ENCODE measurements at regions not wholly inside any gene's neighbourhood (a gene's known extent, or its start where the extent isn't known, plus 50 kb on each side); places are given as distances from the start of the nearest gene placed in this dataset.

DNA sequence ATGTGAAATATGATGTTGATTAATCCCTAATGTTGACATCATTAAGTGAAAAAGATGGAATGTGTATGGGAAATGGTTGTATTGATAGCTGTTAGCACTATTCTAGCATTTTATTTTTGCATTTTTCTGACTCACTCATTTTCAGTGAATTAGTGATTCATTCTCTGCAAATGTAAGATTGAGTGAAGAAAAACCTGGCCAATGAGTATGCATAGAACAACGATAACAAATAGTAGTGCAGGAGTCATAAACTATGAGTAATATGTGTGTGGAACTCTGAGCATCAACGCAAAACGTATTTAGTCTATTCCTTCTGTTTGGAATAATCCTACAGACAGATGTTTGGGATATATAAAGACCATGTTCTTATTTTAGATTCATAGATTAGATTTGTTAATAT, 76.3 kb upstream of the RTL1 start:
- TF ChIP-seq, protein P1, sequence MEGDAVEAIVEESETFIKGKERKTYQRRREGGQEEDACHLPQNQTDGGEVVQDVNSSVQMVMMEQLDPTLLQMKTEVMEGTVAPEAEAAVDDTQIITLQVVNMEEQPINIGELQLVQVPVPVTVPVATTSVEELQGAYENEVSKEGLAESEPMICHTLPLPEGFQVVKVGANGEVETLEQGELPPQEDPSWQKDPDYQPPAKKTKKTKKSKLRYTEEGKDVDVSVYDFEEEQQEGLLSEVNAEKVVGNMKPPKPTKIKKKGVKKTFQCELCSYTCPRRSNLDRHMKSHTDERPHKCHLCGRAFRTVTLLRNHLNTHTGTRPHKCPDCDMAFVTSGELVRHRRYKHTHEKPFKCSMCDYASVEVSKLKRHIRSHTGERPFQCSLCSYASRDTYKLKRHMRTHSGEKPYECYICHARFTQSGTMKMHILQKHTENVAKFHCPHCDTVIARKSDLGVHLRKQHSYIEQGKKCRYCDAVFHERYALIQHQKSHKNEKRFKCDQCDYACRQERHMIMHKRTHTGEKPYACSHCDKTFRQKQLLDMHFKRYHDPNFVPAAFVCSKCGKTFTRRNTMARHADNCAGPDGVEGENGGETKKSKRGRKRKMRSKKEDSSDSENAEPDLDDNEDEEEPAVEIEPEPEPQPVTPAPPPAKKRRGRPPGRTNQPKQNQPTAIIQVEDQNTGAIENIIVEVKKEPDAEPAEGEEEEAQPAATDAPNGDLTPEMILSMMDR (conservative IDR thresholded peaks at IDR 0.05; ENCODE audit: low read depth, low read length), result no peak
- H3K79me2 ChIP-seq (ENCODE audit: insufficient read depth, low read depth), result no peaks in the 10 kb centered on the region
- no peaks in the 10 kb centered on the region for H3K36me3 ChIP-seq (ENCODE audit: insufficient read depth)
- no peak overlapping the region for H3K4me3 ChIP-seq (IDR thresholded peaks at IDR 0.05; ENCODE audit: insufficient read depth, low read depth, low read length)
- no peaks in the 10 kb centered on the region for H4K20me1 ChIP-seq (ENCODE audit: insufficient read depth)
- no peak overlapping the region for H3K27ac ChIP-seq
- H3K27me3 ChIP-seq (ENCODE audit: insufficient read depth, low read depth), result no peaks in the 10 kb centered on the region
- H2AFZ ChIP-seq (ENCODE audit: low read depth), result no peak overlapping the region
- H3K9ac ChIP-seq, result no peak overlapping the region
- no peaks in the 10 kb centered on the region for H3K4me1 ChIP-seq (ENCODE audit: low read depth, poor library complexity, severe bottlenecking)
- no peak overlapping the region for H3K4me2 ChIP-seq

DNA sequence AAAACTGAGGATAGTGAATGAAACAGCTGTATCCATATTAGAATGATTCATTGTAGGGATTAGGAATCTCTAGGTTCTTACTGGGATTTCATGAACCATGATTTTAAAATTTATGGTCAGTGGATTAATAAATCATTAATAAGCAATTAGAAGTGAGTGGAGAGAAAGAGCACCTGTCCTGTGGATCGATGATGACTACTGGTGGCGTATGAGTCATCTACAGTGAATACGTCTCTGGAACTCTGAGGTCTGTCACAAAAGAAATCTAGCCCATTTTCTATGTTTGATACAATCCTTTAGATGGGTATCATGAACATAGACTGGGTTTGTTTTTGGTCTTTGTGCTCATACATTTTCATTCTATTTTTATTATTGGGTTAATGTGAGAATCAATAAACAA, 77.3 kb upstream of the RTL1 start:
- no peaks in the 10 kb centered on the region for H3K79me2 ChIP-seq (ENCODE audit: insufficient read depth, low read depth)
- H3K36me3 ChIP-seq (ENCODE audit: insufficient read depth), result no peaks in the 10 kb centered on the region
- no peak overlapping the region for H3K27ac ChIP-seq
- no peaks in the 10 kb centered on the region for H3K4me1 ChIP-seq (ENCODE audit: low read depth, poor library complexity, severe bottlenecking)
- no peaks in the 10 kb centered on the region for H4K20me1 ChIP-seq (ENCODE audit: insufficient read depth)
- TF ChIP-seq, protein P1 (conservative IDR thresholded peaks at IDR 0.05; ENCODE audit: low read depth, low read length), result no peak
- no peak overlapping the region for H2AFZ ChIP-seq (ENCODE audit: low read depth)
- no peak overlapping the region for H3K9ac ChIP-seq
- H3K4me3 ChIP-seq (IDR thresholded peaks at IDR 0.05; ENCODE audit: insufficient read depth, low read depth, low read length), result no peak overlapping the region
- H3K27me3 ChIP-seq (ENCODE audit: insufficient read depth, low read depth), result no peaks in the 10 kb centered on the region
- H3K4me2 ChIP-seq, result no peak overlapping the region

DNA sequence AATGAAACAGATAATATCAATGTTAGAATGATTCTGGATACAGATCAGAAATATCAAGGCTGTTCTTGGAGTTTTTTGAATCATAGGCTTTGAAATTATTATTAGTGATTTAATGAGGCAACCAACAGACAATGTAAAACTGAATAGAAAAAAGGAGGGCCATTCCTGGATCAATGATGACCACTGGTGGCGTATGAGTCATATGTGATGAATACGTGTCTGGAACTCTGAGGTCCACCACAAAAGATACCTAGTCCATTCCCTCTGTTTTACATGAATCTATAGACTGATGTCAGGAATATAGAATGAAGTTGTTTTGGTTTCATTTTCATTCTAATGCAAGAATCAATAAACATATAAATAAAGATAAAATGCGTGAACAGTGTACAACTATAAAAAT, 78.3 kb upstream of the RTL1 start:
- Histone ChIP-seq H3K4me1 (ENCODE audit: low read depth, poor library complexity, severe bottlenecking) (no peaks in the 10 kb centered on the region), H3K27ac (no peak overlapping the region), H3K4me2 (no peak overlapping the region), H3K9ac (no peak overlapping the region), H3K36me3 (ENCODE audit: insufficient read depth) (no peaks in the 10 kb centered on the region), H2AFZ (ENCODE audit: low read depth) (no peak overlapping the region), H4K20me1 (ENCODE audit: insufficient read depth) (no peaks in the 10 kb centered on the region), H3K27me3 (ENCODE audit: insufficient read depth, low read depth) (no peaks in the 10 kb centered on the region), H3K4me3 (IDR thresholded peaks at IDR 0.05; ENCODE audit: insufficient read depth, low read depth, low read length) (no peak overlapping the region), H3K79me2 (ENCODE audit: insufficient read depth, low read depth) (no peaks in the 10 kb centered on the region)
- TF ChIP-seq, protein P1 (conservative IDR thresholded peaks at IDR 0.05; ENCODE audit: low read depth, low read length), result no peak

DNA sequence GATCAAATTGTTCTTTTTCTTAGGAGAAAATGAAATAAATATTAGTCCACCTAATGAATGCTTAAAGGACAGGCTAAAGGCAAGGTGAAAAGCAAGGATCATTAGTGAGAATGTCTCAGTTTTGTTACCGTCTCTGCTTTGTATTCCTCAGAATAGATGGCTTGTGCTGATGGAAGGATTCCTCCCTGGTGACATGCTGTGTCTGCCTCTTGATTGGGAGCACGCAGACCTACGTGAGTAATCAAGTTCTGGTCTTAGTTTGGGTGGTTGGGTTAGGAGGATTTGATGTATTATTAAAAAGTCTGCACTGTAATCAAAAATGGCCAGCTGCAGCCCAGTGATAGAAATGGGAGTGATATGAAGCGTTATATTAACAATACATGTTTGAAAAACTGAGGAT, 78.8 kb upstream of the RTL1 start:
- Histone ChIP-seq H4K20me1 (ENCODE audit: insufficient read depth) (no peaks in the 10 kb centered on the region), H3K9ac (no peak overlapping the region), H3K27ac (no peak overlapping the region), H3K79me2 (ENCODE audit: insufficient read depth, low read depth) (no peaks in the 10 kb centered on the region), H3K27me3 (ENCODE audit: insufficient read depth, low read depth) (no peaks in the 10 kb centered on the region), H3K4me3 (IDR thresholded peaks at IDR 0.05; ENCODE audit: insufficient read depth, low read depth, low read length) (no peak overlapping the region), H3K4me2 (no peak overlapping the region), H3K4me1 (ENCODE audit: low read depth, poor library complexity, severe bottlenecking) (no peaks in the 10 kb centered on the region), H3K36me3 (ENCODE audit: insufficient read depth) (no peaks in the 10 kb centered on the region), H2AFZ (ENCODE audit: low read depth) (no peak overlapping the region)
- TF ChIP-seq, protein P1 (conservative IDR thresholded peaks at IDR 0.05; ENCODE audit: low read depth, low read length), result no peak

DNA sequence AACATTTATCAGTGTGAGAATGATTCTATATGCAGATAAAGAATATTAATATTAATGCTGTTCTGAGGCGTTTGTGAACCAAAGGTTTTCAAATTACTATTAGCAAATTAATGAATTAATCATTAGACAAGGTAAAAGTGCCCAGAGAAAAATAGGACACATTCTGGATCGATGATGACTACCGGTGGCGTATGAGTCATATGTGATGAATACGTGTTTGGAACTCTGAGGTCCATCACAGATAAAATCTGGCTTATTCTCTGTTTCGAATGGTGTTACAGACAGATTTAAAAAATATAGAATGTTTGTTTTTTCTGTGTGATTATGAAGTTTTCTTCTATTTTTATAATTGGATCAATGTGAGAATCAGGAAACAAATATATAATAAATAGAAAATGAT, 79.2 kb upstream of the RTL1 start:
- Histone ChIP-seq H3K4me1 (ENCODE audit: low read depth, poor library complexity, severe bottlenecking) (no peaks in the 10 kb centered on the region), H3K36me3 (ENCODE audit: insufficient read depth) (no peaks in the 10 kb centered on the region), H3K4me3 (IDR thresholded peaks at IDR 0.05; ENCODE audit: insufficient read depth, low read depth, low read length) (no peak overlapping the region), H3K27ac (no peak overlapping the region), H3K4me2 (no peak overlapping the region), H2AFZ (ENCODE audit: low read depth) (no peak overlapping the region), H3K27me3 (ENCODE audit: insufficient read depth, low read depth) (no peaks in the 10 kb centered on the region), H3K79me2 (ENCODE audit: insufficient read depth, low read depth) (no peaks in the 10 kb centered on the region), H3K9ac (no peak overlapping the region), H4K20me1 (ENCODE audit: insufficient read depth) (no peaks in the 10 kb centered on the region)
- TF ChIP-seq, protein P1 (conservative IDR thresholded peaks at IDR 0.05; ENCODE audit: low read depth, low read length), result no peak
